Pulmonary artery endothelial cell (primary cell): ENCODE measurements at regions not wholly inside any gene's neighbourhood (a gene's known extent, or its start where the extent isn't known, plus 50 kb on each side); places are given as distances from the start of the nearest gene placed in this dataset.
"Not testable (repeated sequence)": the region's sequence is repeated elsewhere in the genome, so short reads cannot be mapped to it uniquely, and the experiment has no call there.

ENCODE experiments used
- DNase-seq: peaks from one replicate; pipeline ENCODE4 v3.0.0-alpha.2; 2011; ENCODE audit warnings: low read depth, low spot score

- no peak for DNase-seq
Observed at GRCh38 chr18:10349561-10349960, 104.9 kb upstream of the APCDD1 start.

- no peak for DNase-seq
Observed at GRCh38 chr18:10350661-10351060, 103.8 kb upstream of the APCDD1 start.

GRCh38 chr18:10351219-10351818, 103.1 kb upstream of the APCDD1 start:
- no peak for DNase-seq

- DNase-seq = no peak
Observed at GRCh38 chr18:10351858-10352257, 102.6 kb upstream of the APCDD1 start.

GRCh38 chr18:10352671-10353070, 101.8 kb upstream of the APCDD1 start:
- DNase-seq = no peak

GRCh38 chr18:10353791-10354190, 100.6 kb upstream of the APCDD1 start:
- DNase-seq = no peak

GRCh38 chr18:10354241-10354811, 100.1 kb upstream of the APCDD1 start:
- DNase-seq = no peak

- DNase-seq = no peak
Observed at GRCh38 chr18:10354890-10355289, 99.5 kb upstream of the APCDD1 start.

- DNase-seq = not testable (repeated sequence)
Observed at GRCh38 chr18:10356999-10357398, 97.4 kb upstream of the APCDD1 start.

GRCh38 chr18:10361660-10362059, 92.8 kb upstream of the APCDD1 start:
- no peak for DNase-seq

- DNase-seq = no peak
Observed at GRCh38 chr18:10365021-10365500, 89.4 kb upstream of the APCDD1 start.

GRCh38 chr18:10365901-10366300, 88.5 kb upstream of the APCDD1 start:
- DNase-seq = no peak

- no peak for DNase-seq
Observed at GRCh38 chr18:10367836-10368235, 86.6 kb upstream of the APCDD1 start.

- no peak for DNase-seq
Observed at GRCh38 chr18:10368456-10369453, 85.7 kb upstream of the APCDD1 start.

GRCh38 chr18:10370716-10371115, 83.7 kb upstream of the APCDD1 start:
- DNase-seq = no peak

GRCh38 chr18:10371165-10371564, 83.3 kb upstream of the APCDD1 start:
- DNase-seq = no peak

GRCh38 chr18:10374195-10374594, 80.2 kb upstream of the APCDD1 start:
- no peak for DNase-seq

- DNase-seq = no peak
Observed at GRCh38 chr18:10374636-10375293, 79.7 kb upstream of the APCDD1 start.

- DNase-seq = no peak
Observed at GRCh38 chr18:10376731-10377130, 77.7 kb upstream of the APCDD1 start.

- DNase-seq = no peak
Observed at GRCh38 chr18:10377956-10378355, 76.5 kb upstream of the APCDD1 start.

- DNase-seq = peak; percentile 8
Observed at GRCh38 chr18:10378688-10379420, 75.6 kb upstream of the APCDD1 start.
